Liver (tissue), 3 donors: ENCODE measurements at regions not wholly inside any gene's neighbourhood (a gene's known extent, or its start where the extent isn't known, plus 50 kb on each side); places are given as distances from the start of the nearest gene placed in this dataset.

Source experiments
- FOXA1 ChIP-seq: IDR thresholded peaks from 2 replicates; pipeline ENCODE4 v1.6.1; 2016; ENCODE audit warnings: antibody characterized with exemption
- GABPA ChIP-seq, 2 donors: IDR thresholded peaks in 1 of 2; conservative IDR thresholded peaks in 1 of 2; 2 replicates each; pipeline ENCODE4 v1.6.1; 2016; ENCODE audit warnings: antibody characterized with exemption in 2 of 2, mild to moderate bottlenecking in 1 of 2, moderate library complexity in 1 of 2
- JUND ChIP-seq, 2 donors: IDR thresholded peaks; 2 replicates each; pipeline ENCODE4 v1.6.1; 2016; ENCODE audit warnings: antibody characterized with exemption in 2 of 2
- SP1 ChIP-seq: IDR thresholded peaks from 2 replicates; pipeline ENCODE4 v1.6.1; 2018; ENCODE audit warnings: antibody characterized with exemption, mild to moderate bottlenecking
- TF ChIP-seq, protein P1 (sequence below): fragments of 150-350 bp; IDR thresholded peaks from 2 replicates; pipeline ENCODE4 v1.5.1; 2017; ENCODE audit warnings: improper control_type of control experiment, low read depth, low read length; ENCODE audit not compliant: missing input control
- TF ChIP-seq, protein P2 (sequence below): IDR thresholded peaks from 2 replicates; pipeline ENCODE4 v1.6.1; 2016; ENCODE audit warnings: antibody characterized with exemption, mild to moderate bottlenecking
- TF ChIP-seq, protein P3 (sequence below): IDR thresholded peaks from 2 replicates; pipeline ENCODE4 v1.6.1; 2016; ENCODE audit warnings: antibody characterized with exemption
- donor health status: healthy.
- donor health status: healthy.

DNA sequence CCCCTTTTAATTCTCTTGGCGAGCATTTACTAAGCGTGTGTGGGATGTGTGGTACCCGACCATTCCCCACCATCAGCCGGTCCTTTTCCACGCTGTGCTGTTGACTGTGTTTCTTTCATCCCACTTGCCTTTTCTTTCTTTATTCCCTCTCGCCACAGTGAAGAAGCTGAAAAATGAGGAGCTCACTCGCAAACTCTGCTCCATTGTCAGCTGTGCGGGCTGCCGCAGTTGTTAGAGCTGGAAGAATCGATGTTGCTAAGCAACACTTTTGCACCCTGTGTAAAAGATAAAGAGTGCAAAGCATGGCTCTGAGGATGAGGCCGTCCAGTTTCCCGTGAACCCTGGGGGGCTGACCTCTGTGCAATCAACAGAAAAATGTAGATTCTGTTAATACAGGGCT is 203.1 kb upstream of the NEBL start:
- TF ChIP-seq, protein P1, sequence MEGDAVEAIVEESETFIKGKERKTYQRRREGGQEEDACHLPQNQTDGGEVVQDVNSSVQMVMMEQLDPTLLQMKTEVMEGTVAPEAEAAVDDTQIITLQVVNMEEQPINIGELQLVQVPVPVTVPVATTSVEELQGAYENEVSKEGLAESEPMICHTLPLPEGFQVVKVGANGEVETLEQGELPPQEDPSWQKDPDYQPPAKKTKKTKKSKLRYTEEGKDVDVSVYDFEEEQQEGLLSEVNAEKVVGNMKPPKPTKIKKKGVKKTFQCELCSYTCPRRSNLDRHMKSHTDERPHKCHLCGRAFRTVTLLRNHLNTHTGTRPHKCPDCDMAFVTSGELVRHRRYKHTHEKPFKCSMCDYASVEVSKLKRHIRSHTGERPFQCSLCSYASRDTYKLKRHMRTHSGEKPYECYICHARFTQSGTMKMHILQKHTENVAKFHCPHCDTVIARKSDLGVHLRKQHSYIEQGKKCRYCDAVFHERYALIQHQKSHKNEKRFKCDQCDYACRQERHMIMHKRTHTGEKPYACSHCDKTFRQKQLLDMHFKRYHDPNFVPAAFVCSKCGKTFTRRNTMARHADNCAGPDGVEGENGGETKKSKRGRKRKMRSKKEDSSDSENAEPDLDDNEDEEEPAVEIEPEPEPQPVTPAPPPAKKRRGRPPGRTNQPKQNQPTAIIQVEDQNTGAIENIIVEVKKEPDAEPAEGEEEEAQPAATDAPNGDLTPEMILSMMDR: no peak
- TF ChIP-seq JUND (IDR thresholded peaks at IDR 0.05): no peak
- TF ChIP-seq, protein P2, sequence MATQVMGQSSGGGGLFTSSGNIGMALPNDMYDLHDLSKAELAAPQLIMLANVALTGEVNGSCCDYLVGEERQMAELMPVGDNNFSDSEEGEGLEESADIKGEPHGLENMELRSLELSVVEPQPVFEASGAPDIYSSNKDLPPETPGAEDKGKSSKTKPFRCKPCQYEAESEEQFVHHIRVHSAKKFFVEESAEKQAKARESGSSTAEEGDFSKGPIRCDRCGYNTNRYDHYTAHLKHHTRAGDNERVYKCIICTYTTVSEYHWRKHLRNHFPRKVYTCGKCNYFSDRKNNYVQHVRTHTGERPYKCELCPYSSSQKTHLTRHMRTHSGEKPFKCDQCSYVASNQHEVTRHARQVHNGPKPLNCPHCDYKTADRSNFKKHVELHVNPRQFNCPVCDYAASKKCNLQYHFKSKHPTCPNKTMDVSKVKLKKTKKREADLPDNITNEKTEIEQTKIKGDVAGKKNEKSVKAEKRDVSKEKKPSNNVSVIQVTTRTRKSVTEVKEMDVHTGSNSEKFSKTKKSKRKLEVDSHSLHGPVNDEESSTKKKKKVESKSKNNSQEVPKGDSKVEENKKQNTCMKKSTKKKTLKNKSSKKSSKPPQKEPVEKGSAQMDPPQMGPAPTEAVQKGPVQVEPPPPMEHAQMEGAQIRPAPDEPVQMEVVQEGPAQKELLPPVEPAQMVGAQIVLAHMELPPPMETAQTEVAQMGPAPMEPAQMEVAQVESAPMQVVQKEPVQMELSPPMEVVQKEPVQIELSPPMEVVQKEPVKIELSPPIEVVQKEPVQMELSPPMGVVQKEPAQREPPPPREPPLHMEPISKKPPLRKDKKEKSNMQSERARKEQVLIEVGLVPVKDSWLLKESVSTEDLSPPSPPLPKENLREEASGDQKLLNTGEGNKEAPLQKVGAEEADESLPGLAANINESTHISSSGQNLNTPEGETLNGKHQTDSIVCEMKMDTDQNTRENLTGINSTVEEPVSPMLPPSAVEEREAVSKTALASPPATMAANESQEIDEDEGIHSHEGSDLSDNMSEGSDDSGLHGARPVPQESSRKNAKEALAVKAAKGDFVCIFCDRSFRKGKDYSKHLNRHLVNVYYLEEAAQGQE: no peak
- TF ChIP-seq SP1: no peak
- TF ChIP-seq FOXA1: no peak
- TF ChIP-seq, protein P3, sequence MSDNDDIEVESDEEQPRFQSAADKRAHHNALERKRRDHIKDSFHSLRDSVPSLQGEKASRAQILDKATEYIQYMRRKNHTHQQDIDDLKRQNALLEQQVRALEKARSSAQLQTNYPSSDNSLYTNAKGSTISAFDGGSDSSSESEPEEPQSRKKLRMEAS: no peak
- no peak for TF ChIP-seq GABPA (IDR thresholded peaks at IDR 0.05 in 1 of 2, conservative IDR thresholded peaks at IDR 0.05 in 1 of 2)
